Thoracic aorta (tissue), 2 donors: ENCODE measurements at regions not wholly inside any gene's neighbourhood (a gene's known extent, or its start where the extent isn't known, plus 50 kb on each side); places are given as distances from the start of the nearest gene placed in this dataset.

Experiments
- ATAC-seq: fragments of 150-250 bp; one replicate; pipeline ENCODE4 v1.8.0; 2017; ENCODE audit warnings: low read depth; ENCODE audit not compliant: insufficient number of reproducible peaks, low FRiP score
- DNase-seq: peaks from one replicate; pipeline ENCODE4 v3.0.0-alpha.2; 2020; ENCODE audit warnings: low spot score
- H3K27ac ChIP-seq, 2 donors: fragments of 200-600 bp; sonication (generic); 1 replicate in 1 of 2; 2 replicates in 1 of 2; pipeline ENCODE4 v1.5.1; 2016; ENCODE audit warnings: mild to moderate bottlenecking in 2 of 2, moderate library complexity in 2 of 2
- H3K27me3 ChIP-seq: fragments of 200-600 bp; sonication (generic); replicated peaks from 2 replicates; pipeline ENCODE4 v1.6.0; 2016; ENCODE audit warnings: mild to moderate bottlenecking; ENCODE audit not compliant: insufficient read depth
- H3K36me3 ChIP-seq: fragments of 200-600 bp; sonication (generic); one replicate; pipeline ENCODE4 v1.5.1; 2016
- H3K4me1 ChIP-seq, 2 donors: fragments of 200-600 bp; sonication (generic); 1 replicate in 1 of 2; 2 replicates in 1 of 2; pipeline versions ENCODE4 v1.5.1 to v1.6.0; 2016; ENCODE audit warnings: low read depth in 2 of 2, mild to moderate bottlenecking in 1 of 2; ENCODE audit not compliant: control insufficient read depth in 1 of 2
- H3K4me3 ChIP-seq: fragments of 200-600 bp; sonication (generic); 2 replicates; pipeline ENCODE4 v1.5.1; 2016; ENCODE audit warnings: mild to moderate bottlenecking
- H3K9me3 ChIP-seq: fragments of 200-600 bp; sonication (generic); 2 replicates; pipeline ENCODE4 v1.5.1; 2016
- CTCF ChIP-seq: fragments of 200-600 bp; sonication (generic); IDR thresholded peaks from one replicate; pipeline ENCODE4 v1.5.1; 2019; ENCODE audit warnings: antibody characterized with exemption

- DNase-seq (no peak), ATAC-seq (no peak)
- Histone ChIP-seq H3K27me3 (no peaks in the 10 kb centered on the region), H3K36me3 (no peaks in the 10 kb centered on the region), H3K9me3 (no peaks in the 10 kb centered on the region), H3K4me1 (no peaks in the 10 kb centered on the region), H3K27ac (no peak overlapping the region), H3K4me3 (no peak overlapping the region)
- TF ChIP-seq CTCF = no peak
Measured at GRCh38 chr2:157980020-157980419, 103.9 kb upstream of the ACVR1 start.

- DNase-seq = no peak
- no peak overlapping the region for H3K27ac ChIP-seq
- no peaks in the 10 kb centered on the region for H3K4me1 ChIP-seq
- H3K4me3 ChIP-seq = no peak overlapping the region
- no peak for TF ChIP-seq CTCF
- H3K9me3 ChIP-seq = no peaks in the 10 kb centered on the region
- no peak for ATAC-seq
- no peaks in the 10 kb centered on the region for H3K27me3 ChIP-seq
- no peaks in the 10 kb centered on the region for H3K36me3 ChIP-seq
Measured at GRCh38 chr2:157971702-157972101, 95.6 kb upstream of the ACVR1 start.

- DNase-seq (no peak), ATAC-seq (no peak)
- no peak overlapping the region for H3K4me3 ChIP-seq
- H3K4me1 ChIP-seq = no peaks in the 10 kb centered on the region
- no peak overlapping the region for H3K27ac ChIP-seq
- no peaks in the 10 kb centered on the region for H3K9me3 ChIP-seq
- H3K27me3 ChIP-seq = no peaks in the 10 kb centered on the region
- TF ChIP-seq CTCF = no peak
- H3K36me3 ChIP-seq = no peaks in the 10 kb centered on the region
Measured at GRCh38 chr2:157967856-157968255, 91.7 kb upstream of the ACVR1 start.

GRCh38 chr2:157959249-157959648 is 83.1 kb upstream of the ACVR1 start:
- no peak for ATAC-seq
- peaks cover 12% of the 10 kb centered on the region for H3K9me3 ChIP-seq
- no peaks in the 10 kb centered on the region for H3K27me3 ChIP-seq
- H3K27ac ChIP-seq = no peak overlapping the region
- H3K4me3 ChIP-seq = no peak overlapping the region
- H3K4me1 ChIP-seq = no peaks in the 10 kb centered on the region
- no peak for DNase-seq
- H3K36me3 ChIP-seq = no peaks in the 10 kb centered on the region
- TF ChIP-seq CTCF = no peak

- H3K27ac ChIP-seq = no peak overlapping the region
- H3K9me3 ChIP-seq = peaks cover 12% of the 10 kb centered on the region
- H3K4me1 ChIP-seq = no peaks in the 10 kb centered on the region
- H3K36me3 ChIP-seq = no peaks in the 10 kb centered on the region
- no peak for TF ChIP-seq CTCF
- no peak for ATAC-seq
- no peak for DNase-seq
- no peaks in the 10 kb centered on the region for H3K27me3 ChIP-seq
- no peak overlapping the region for H3K4me3 ChIP-seq
Measured at GRCh38 chr2:157957596-157957995, 81.5 kb upstream of the ACVR1 start.
